Ectodermal cell (in vitro differentiated cells): ENCODE measurements at regions not wholly inside any gene's neighbourhood (a gene's known extent, or its start where the extent isn't known, plus 50 kb on each side); places are given as distances from the start of the nearest gene placed in this dataset.
"Not testable (repeated sequence)": the region's sequence is repeated elsewhere in the genome, so short reads cannot be mapped to it uniquely, and the experiment has no call there.

Source experiments
- H3K27ac ChIP-seq: 2 replicates; pipeline ENCODE4 v1.7.0; 2013; ENCODE audit warnings: mild to moderate bottlenecking, low read depth, low read length; ENCODE audit not compliant: insufficient read depth, poor library complexity, severe bottlenecking
- H3K27me3 ChIP-seq: 2 replicates; pipeline ENCODE4 v1.7.0; 2013; ENCODE audit warnings: mild to moderate bottlenecking, low read length; ENCODE audit not compliant: insufficient read depth, control insufficient read depth, poor library complexity, severe bottlenecking
- H3K36me3 ChIP-seq: one replicate; pipeline ENCODE4 v1.7.0; 2013; ENCODE audit warnings: low read length; ENCODE audit not compliant: control insufficient read depth, insufficient read depth
- H3K4me1 ChIP-seq: one replicate; pipeline ENCODE4 v1.7.0; 2013; ENCODE audit warnings: low read length; ENCODE audit not compliant: control insufficient read depth, insufficient read depth
- H3K4me3 ChIP-seq: 2 replicates; pipeline ENCODE4 v1.7.0; 2013; ENCODE audit warnings: low read depth, low read length, control low read depth; ENCODE audit not compliant: insufficient read depth
- H3K9me3 ChIP-seq: 2 replicates; pipeline ENCODE4 v1.7.0; 2013; ENCODE audit warnings: mild to moderate bottlenecking, low read length, moderate library complexity; ENCODE audit not compliant: control insufficient read depth
- WGBS, 2 experiments: methylation state at CpG; one replicate each; pipeline ENCODE4 v1.1.7; 2013; ENCODE audit warnings: missing lambda C conversion rate in 2 of 2; 5-methylcytosine and 5-hydroxymethylcytosine counted together

DNA sequence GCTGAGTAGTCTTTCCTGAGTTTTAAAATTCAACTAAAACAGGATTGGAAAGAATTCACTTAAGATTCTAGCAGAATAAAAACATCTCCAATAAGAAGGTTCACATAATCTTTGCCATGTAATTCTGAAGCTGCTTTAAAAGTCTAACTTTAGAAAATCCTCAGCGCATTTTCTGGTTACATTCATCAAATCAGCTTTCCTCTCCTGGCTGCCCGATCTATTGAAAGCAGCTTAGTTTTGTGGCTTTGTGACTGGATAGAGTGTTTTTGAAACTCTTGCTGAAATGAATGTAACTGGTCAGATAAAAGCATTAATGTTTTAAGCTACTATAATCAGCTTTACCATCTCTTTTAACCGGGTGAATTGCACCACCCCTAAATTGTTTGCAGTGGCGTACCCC, 66.8 kb downstream of the DOP1B start:
- H3K36me3 ChIP-seq: no peaks in the 10 kb centered on the region
- no peak overlapping the region for H3K27ac ChIP-seq
- H3K4me1 ChIP-seq: no peaks in the 10 kb centered on the region
- H3K27me3 ChIP-seq: no peaks in the 10 kb centered on the region
- WGBS, 2 experiments: 83 to 95% methylated on average over 3 to 4 of the region's 4 CpGs
- no peaks in the 10 kb centered on the region for H3K9me3 ChIP-seq
- H3K4me3 ChIP-seq: no peak overlapping the region

- Histone ChIP-seq H3K36me3 (no peaks in the 10 kb centered on the region), H3K4me3 (no peak overlapping the region), H3K4me1 (no peaks in the 10 kb centered on the region), H3K9me3 (no peaks in the 10 kb centered on the region), H3K27me3 (no peaks in the 10 kb centered on the region), H3K27ac (no peak overlapping the region)
- WGBS, 2 experiments: 91 to 94% methylated on average over 4 of the region's 4 CpGs
Measured at GRCh38 chr21:36229181-36229580, 72.6 kb downstream of the DOP1B start.

DNA sequence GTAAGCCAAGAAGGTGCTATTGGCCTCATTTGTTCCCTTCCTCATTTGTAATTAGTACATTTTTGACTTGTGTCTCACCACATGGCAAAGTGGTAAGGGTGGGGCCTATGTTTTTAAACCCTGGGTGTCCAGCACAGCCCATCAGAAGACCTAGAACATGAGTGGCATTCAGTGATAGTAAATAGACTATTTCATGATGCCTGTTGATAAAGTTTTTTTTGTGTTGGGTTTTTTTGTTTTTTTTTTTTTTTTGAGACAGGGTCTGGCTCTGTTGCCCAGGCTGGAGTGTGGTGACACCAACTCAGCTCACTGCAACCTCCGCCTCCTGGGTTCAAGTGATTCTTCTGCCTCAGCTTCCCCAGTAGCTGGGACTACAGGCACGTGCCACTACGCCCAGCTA, 74.8 kb downstream of the DOP1B start:
- H3K27ac ChIP-seq, H3K4me1 ChIP-seq, H3K9me3 ChIP-seq, H3K36me3 ChIP-seq, H3K4me3 ChIP-seq, H3K27me3 ChIP-seq: not testable (repeated sequence)
- 84 to 93% methylated on average over 3 of the region's 3 CpGs for WGBS, 2 experiments

DNA sequence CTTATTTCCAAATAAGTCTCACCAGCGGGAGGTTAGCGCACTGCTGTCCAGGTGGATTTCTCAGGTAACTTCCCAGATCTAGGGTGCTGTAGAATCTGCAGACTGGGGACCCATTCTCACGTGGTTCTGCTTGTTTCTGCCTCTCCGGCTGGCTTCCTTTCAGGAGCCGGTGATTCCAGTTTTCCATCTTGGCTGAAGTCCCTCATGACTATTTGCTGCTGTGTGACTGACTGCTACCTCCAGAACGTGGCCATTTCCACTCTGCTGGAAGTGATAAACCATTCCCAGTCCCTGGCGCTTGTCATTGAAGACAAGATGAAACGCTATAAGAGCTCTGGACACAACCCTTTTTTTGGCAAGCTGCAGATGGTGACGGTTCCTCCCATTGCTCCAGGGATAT, 76.0 kb downstream of the DOP1B start:
- WGBS, 2 experiments: 88 to 92% methylated on average over 9 of the region's 9 CpGs
- Histone ChIP-seq H3K27ac (no peak overlapping the region), H3K36me3 (no peaks in the 10 kb centered on the region), H3K4me1 (no peaks in the 10 kb centered on the region), H3K4me3 (no peak overlapping the region), H3K9me3 (no peaks in the 10 kb centered on the region), H3K27me3 (no peaks in the 10 kb centered on the region)

- Histone ChIP-seq H3K27me3 (no peaks in the 10 kb centered on the region), H3K36me3 (no peaks in the 10 kb centered on the region), H3K4me3 (no peak overlapping the region), H3K4me1 (no peaks in the 10 kb centered on the region), H3K27ac (peak overlapping the region; percentile 2), H3K9me3 (no peaks in the 10 kb centered on the region)
- 70 to 72% methylated on average over 8 of the region's 8 CpGs for WGBS, 2 experiments
Measured at GRCh38 chr21:36235058-36235582, 78.5 kb downstream of the DOP1B start.

DNA sequence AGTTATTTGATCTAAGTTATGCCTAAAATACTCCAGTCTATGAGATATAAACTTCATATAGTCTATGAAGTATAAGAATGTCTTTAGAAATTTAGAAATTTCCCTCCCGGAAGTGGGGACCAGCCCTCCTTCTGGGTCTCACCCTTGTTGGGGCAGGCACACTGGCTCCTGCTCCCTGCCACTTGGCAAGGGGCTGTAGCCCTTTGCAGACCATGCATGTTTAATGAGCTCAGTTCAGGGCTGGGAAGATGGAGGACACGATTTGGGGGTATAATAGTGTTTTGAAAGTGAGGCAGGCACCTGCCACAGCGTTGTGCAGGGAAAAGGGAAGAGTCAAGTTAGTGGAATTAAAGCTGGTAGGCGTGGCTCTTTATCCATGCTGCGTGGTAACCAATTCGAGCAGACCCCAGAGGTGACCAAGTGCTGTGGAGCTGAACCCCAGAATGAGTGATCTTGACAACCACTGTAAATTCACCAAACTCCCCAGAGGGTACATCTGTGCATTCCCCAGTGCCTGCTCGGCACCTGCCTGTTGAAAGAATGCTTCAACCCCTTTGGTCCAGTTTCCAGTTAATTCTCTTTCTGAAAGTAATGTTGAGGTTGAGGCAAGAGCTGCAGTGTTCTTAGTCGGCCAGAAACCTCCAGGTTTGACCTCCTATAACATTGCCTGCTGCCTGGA, 79.6 kb downstream of the DOP1B start:
- no peaks in the 10 kb centered on the region for H3K4me1 ChIP-seq
- WGBS, 2 experiments: 87 to 90% methylated on average over 8 of the region's 8 CpGs
- no peaks in the 10 kb centered on the region for H3K27me3 ChIP-seq
- no peaks in the 10 kb centered on the region for H3K36me3 ChIP-seq
- H3K4me3 ChIP-seq: no peak overlapping the region
- H3K9me3 ChIP-seq: no peaks in the 10 kb centered on the region
- no peak overlapping the region for H3K27ac ChIP-seq

- no peak overlapping the region for H3K27ac ChIP-seq
- H3K4me1 ChIP-seq: no peaks in the 10 kb centered on the region
- no peak overlapping the region for H3K4me3 ChIP-seq
- no peaks in the 10 kb centered on the region for H3K9me3 ChIP-seq
- WGBS, 2 experiments: 95 to 96% methylated on average over 7 of the region's 7 CpGs
- no peaks in the 10 kb centered on the region for H3K36me3 ChIP-seq
- H3K27me3 ChIP-seq: no peaks in the 10 kb centered on the region
Measured at GRCh38 chr21:36237441-36237840, 80.8 kb downstream of the DOP1B start.

GRCh38 chr21:36239585-36239984, 80.4 kb upstream of the MORC3 start:
- Histone ChIP-seq H3K9me3 (no peaks in the 10 kb centered on the region), H3K36me3 (no peaks in the 10 kb centered on the region), H3K27ac (no peak overlapping the region), H3K4me3 (no peak overlapping the region), H3K27me3 (no peaks in the 10 kb centered on the region), H3K4me1 (no peaks in the 10 kb centered on the region)
- 91 to 92% methylated on average over 20 of the region's 20 CpGs for WGBS, 2 experiments

GRCh38 chr21:36241717-36242116, 78.3 kb upstream of the MORC3 start:
- no peak overlapping the region for H3K4me3 ChIP-seq
- no peaks in the 10 kb centered on the region for H3K9me3 ChIP-seq
- H3K4me1 ChIP-seq: no peaks in the 10 kb centered on the region
- H3K27ac ChIP-seq: no peak overlapping the region
- H3K27me3 ChIP-seq: no peaks in the 10 kb centered on the region
- H3K36me3 ChIP-seq: peaks cover 7% of the 10 kb centered on the region
- 80 to 94% methylated on average over 3 of the region's 3 CpGs for WGBS, 2 experiments

DNA sequence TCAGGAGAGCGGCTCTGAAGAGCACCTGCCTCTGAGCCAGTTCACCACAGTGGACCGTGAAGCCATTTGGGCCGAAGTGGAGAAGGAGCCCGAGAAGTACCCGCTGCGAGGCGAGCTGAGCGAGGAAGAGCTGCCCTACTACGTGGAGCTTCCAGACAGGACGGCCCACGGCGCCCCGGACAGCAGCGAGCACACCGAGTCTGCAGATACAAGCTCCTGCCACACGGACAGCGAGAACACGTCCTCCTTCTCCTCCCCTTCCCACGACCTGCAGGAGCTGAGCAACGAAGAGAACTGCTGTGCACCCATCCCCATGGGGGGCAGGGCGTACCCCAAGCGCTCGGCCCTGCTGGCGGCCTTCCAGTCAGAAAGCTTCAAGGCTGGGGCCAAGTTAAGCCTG, 74.9 kb upstream of the MORC3 start:
- H3K27ac ChIP-seq: no peak overlapping the region
- H3K36me3 ChIP-seq: peaks cover 7% of the 10 kb centered on the region
- peaks cover 1% of the 10 kb centered on the region for H3K4me1 ChIP-seq
- WGBS, 2 experiments: 96% methylated on average over 24 of the region's 24 CpGs
- no peak overlapping the region for H3K4me3 ChIP-seq
- no peaks in the 10 kb centered on the region for H3K27me3 ChIP-seq
- H3K9me3 ChIP-seq: no peaks in the 10 kb centered on the region
